ENCODE measurements at regions not wholly inside any gene's neighbourhood (a gene's known extent, or its start where the extent isn't known, plus 50 kb on each side); places are given as distances from the start of the nearest gene placed in this dataset.

GRCh38 chr2:122363885-122364284 lies 608.4 kb downstream of the TSN start:
- TF ChIP-seq, protein P1, sequence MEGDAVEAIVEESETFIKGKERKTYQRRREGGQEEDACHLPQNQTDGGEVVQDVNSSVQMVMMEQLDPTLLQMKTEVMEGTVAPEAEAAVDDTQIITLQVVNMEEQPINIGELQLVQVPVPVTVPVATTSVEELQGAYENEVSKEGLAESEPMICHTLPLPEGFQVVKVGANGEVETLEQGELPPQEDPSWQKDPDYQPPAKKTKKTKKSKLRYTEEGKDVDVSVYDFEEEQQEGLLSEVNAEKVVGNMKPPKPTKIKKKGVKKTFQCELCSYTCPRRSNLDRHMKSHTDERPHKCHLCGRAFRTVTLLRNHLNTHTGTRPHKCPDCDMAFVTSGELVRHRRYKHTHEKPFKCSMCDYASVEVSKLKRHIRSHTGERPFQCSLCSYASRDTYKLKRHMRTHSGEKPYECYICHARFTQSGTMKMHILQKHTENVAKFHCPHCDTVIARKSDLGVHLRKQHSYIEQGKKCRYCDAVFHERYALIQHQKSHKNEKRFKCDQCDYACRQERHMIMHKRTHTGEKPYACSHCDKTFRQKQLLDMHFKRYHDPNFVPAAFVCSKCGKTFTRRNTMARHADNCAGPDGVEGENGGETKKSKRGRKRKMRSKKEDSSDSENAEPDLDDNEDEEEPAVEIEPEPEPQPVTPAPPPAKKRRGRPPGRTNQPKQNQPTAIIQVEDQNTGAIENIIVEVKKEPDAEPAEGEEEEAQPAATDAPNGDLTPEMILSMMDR (IDR thresholded peaks at IDR 0.05; ENCODE audit: low read depth, low read length), result no peak
- TF ChIP-seq EZH2phosphoT487 (IDR thresholded peaks at IDR 0.05; ENCODE audit: low read depth), result no peak

Measured in OCI-LY3 (cell line).